GM19397 (cell line): ENCODE measurements at regions not wholly inside any gene's neighbourhood (a gene's known extent, or its start where the extent isn't known, plus 50 kb on each side); places are given as distances from the start of the nearest gene placed in this dataset.
"Not testable (repeated sequence)": the region's sequence is repeated elsewhere in the genome, so short reads cannot be mapped to it uniquely, and the experiment has no call there.

Experiments used
- ATAC-seq: cut with Tn5 transposase; IDR thresholded peaks from one replicate; pipeline ENCODE4 v1.9.1; 2021; ENCODE audit warnings: mild to moderate bottlenecking, moderate library complexity; ENCODE audit not compliant: unreplicated experiment

DNA sequence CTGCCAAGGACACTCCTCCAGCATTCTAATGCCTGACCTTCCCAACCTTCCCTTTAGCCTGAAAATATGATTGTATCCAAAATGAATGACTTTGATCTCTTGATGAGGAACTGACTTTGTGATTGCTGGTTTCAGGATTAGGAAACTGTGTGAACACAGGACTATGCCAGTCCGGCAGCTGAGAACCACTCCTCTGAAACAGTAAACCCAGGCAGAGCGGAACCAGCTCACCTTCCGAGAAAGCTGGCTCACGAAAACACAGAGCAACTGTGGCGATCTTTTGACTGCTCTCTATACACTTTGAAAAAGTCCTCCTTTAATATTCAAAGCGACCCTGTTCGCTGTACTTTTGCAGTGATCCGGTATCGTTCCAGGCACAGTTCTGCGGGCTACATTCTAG is 258.8 kb upstream of the IRS2 start:
- ATAC-seq = no peak

DNA sequence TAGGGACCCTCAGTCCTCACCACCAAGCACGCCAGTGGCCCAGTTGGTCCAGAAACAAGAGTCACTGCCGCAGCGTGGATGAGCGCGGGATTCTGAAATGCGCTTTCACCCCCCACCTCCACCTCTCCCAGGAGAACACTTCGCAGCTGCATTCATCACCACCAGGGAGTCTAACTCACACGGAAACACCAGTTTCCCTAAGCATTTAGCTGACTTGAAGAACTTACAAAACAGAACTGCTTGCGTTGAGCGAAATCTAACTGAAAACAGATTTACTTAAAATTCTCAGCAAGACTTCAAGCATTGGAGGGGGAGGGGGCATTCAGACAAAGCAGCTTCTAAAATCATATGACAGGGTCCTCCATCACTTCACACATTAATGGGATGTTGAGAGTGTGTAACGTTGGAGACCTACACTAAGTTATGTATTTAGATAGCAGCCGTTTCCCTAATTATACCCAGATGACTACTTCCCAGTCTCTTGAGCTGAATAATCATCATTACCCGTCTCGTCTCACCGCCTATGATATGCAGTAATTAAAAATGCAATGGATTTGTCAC is 258.2 kb upstream of the IRS2 start:
- ATAC-seq = no peak

DNA sequence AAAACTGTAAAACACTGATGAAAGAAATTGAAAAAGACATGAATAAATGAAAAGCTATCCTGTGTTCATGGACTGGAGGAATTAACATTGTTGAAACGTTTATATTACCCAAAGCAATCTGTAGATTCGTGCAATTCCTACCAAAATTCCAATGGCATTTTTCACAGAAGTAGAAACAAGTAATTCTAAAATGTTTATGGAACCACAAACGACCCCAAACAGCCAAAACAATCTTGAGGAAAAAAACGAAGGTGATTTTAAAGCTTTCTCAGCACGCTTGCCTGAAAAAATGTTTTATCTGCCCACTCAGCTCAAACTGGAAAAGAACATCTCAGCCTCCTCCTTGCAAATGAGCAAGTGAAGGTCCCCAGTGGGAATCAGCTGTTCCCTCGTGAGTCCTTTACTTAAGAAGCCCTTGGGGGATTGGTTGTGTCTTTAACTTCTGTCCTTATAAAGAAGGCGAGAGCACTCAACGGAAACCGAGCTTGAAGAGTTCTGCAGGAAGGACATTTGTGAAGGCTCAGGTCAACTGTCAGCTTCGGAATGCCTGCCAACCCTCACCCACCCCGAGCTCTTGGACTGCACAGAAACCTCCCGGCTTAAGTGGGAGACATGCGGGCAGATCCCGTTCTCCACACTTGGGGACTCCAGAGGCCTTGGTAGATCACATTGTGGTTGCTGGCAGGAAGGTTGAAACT is 256.0 kb upstream of the IRS2 start:
- ATAC-seq = no peak

DNA sequence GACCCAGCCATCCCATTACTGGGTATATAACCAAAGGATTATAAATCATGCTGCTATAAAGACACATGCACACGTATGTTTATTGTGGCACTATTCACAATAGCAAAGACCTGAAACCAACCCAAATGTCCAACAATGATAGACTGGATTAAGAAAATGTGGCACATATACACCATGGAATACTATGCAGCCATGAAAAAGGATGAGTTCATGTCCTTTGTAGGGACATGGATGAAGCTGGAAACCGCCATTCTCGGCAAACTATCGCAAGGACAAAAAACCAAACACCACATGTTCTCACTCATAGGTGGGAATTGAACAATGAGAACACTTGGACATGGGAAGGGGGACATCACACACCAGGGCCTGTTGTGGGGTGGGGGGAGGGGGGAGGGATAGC is 255.3 kb upstream of the IRS2 start:
- not testable (repeated sequence) for ATAC-seq

DNA sequence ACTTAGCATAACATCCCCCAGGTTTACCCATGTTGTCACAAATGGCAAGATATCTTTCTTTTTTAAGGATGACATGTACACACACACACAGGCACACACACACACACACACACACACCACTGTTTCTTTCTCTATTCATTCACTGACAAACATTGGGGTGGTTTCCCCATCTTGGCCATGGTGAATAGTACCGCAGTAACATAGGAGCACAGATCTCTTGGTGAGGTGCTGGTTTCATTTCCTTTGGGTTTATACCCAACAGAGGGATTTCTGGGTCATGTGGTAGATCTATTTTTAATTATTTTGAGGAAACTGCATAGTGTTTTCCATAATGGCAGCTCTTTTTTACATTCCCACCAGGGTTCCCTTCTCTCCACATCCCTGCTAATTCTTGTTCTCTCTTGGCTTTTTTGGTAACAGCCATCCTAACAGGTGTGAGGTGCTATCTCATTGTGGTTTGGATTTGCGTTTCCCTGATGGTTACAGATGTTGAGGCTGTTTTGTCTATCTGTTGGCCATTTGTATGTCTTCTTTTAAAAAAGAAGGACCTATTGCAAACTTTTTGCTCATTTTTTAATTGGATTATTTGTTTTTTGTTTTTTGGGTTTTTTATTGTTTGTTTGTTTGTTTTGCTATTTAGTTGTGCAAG is 251.7 kb upstream of the IRS2 start:
- no peak for ATAC-seq

GRCh38 chr13:110036060-110036459 is 249.7 kb upstream of the IRS2 start:
- no peak for ATAC-seq

- ATAC-seq = no peak
Observed at GRCh38 chr13:110034031-110034549, 247.7 kb upstream of the IRS2 start.

DNA sequence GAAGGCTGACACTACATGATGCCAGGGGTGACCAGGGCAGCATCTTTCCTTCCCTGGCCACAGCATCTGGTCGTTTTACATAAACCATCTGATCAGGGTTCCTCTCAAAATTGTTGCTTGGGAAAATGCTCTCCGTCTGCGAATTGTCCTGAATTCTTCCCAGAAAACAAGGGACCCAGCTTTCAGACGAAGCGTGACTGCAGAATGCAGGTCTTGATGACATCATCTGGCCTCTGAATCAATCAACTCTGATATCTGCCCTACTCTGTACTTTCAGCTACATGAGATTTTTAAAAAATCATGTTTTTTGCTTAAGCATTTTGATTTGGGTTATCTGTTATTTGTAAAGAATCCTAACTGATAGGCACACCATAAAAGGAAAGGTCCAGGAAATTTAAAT is 246.6 kb upstream of the IRS2 start:
- no peak for ATAC-seq

DNA sequence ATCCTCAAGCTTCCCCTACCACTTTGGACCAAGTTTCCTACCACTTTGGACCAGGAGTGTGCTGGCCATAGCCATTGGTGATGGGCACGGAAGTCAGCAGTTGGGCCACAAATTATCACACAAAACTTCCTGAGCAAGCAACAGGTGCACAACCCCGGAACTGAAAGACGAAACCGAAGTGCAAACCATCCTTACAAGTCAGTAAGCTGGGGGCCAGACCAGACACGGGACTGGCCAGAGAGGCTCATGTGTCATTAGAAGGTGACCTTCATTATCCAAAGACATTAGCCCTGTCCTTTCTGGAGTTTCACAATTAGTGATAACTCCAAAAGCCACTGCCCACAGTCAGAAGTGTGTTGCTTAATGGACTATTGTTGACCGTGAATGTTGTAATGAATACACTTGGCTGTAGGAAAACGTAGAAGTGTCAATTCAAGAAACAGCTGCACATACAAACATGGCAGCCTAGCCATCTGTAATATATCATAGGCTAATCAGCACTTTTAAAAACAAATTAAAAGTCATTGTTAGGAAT is 244.1 kb upstream of the IRS2 start:
- no peak for ATAC-seq

- ATAC-seq = no peak
Observed at GRCh38 chr13:110028838-110029621, 242.6 kb upstream of the IRS2 start.

- no peak for ATAC-seq
Observed at GRCh38 chr13:110028311-110028710, 241.9 kb upstream of the IRS2 start.

GRCh38 chr13:110027470-110028240 is 241.3 kb upstream of the IRS2 start:
- no peak for ATAC-seq

- no peak for ATAC-seq
Observed at GRCh38 chr13:110024645-110024980, 238.2 kb upstream of the IRS2 start.

GRCh38 chr13:110023729-110024644 is 237.6 kb upstream of the IRS2 start:
- no peak for ATAC-seq

GRCh38 chr13:110018009-110018408 is 231.6 kb upstream of the IRS2 start:
- ATAC-seq = no peak

DNA sequence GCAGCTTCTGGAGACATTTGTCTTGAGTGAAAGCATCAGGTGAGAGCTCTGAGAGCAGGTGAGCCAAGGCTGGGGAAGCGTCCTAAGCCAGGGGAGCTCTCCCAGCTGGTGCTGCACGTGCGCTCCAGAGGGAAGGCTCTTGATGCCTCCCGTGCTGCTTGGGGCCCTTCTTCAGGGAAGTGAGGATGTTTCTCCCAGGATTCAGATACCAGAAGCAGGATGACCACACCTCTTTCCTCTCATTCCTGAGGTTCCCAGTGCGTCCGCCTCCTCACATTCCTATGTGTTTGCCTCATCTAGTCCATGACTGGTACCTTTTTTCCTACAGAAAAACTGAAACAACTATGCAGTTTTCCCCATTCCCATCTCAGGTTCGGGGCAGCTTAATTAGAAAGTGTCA is 231.0 kb upstream of the IRS2 start:
- no peak for ATAC-seq

GRCh38 chr13:110015253-110015652 is 228.9 kb upstream of the IRS2 start:
- no peak for ATAC-seq

DNA sequence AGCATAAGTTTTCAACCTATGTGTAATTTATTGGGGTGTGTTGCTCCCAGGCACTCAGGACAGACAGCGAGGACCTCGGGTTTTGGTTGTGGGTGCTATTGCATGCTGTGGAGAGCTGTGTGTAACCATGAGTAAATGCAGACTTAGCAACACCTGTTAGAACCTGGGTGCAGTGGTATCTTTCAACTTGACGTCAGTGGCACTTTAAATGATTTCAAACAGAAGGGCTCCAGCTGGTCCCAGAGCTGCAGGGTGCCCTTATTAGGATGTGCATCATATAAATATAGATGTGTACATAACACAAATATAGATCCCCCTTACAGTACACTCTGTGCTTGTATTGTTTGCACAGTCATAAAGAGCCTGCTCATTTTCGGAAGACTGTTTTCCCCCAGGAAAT is 228.3 kb upstream of the IRS2 start:
- no peak for ATAC-seq

GRCh38 chr13:110012102-110012739 is 225.8 kb upstream of the IRS2 start:
- ATAC-seq = no peak
